Upper lobe of left lung (tissue), 4 donors: ENCODE measurements at regions not wholly inside any gene's neighbourhood (a gene's known extent, or its start where the extent isn't known, plus 50 kb on each side); places are given as distances from the start of the nearest gene placed in this dataset.

Source experiments
- POLR2A ChIP-seq, 4 donors: fragments of 450-650 bp; IDR thresholded peaks; one replicate each; pipeline ENCODE4 v1.5.1; 2016 to 2017; ENCODE audit warnings: antibody characterized with exemption in 4 of 4, mild to moderate bottlenecking in 2 of 4
- POLR2AphosphoS5 ChIP-seq, 2 donors: sonication (generic); formaldehyde crosslinking; IDR thresholded peaks; one replicate each; pipeline ENCODE4 v1.5.1; 2017; ENCODE audit warnings: antibody characterized with exemption in 2 of 2
- TF ChIP-seq, protein P1 (sequence below), 6 experiments: fragments of 450-650 bp in 4 of 6; fragments of 200-600 bp in 2 of 6; sonication (generic) in 2 of 6; IDR thresholded peaks; one replicate each; pipeline ENCODE4 v1.5.1; 2016 to 2019; ENCODE audit warnings: antibody characterized with exemption in 6 of 6

DNA sequence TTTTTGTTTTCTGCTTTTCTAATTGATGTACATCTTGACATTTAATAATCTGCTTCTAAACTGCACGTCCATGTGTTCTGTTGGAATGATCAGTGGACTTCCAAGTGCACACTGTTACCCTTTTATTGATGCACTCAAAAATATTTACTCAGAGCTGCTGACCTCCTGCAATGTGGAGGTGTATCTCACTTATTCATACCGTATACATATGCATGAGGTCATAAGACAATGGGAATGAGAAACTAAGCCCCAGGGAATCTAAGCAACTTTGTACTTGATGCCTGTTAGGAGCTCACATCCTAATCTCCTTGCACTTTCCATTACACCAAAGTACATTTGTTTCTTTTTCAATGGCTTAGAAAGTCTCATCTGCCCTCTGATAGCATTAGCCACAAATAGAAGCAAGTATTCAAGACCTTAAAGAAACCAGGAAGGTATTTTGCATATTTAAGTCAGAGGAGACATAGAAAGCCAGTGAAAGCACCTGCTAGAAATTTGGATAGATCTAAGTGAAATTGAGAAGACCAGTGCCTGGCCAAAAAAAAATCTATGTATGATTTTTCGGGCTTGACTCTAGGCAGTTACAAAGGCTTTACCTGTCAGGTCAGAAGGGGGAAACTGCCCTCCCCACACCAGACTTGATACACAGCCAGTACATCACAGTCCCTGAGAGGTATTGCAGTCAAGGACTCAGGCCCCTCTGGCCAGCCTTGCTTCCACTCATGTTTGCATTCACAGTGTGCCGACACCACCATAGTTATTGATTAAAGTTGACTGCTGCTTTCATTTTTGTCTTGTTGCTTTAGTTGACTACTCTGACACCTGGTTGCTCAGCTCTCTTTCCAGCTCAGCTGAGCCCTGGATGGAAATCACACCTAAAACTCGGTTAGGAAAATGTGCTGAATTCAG is 391.7 kb upstream of the CYRIA start:
- TF ChIP-seq, protein P1, sequence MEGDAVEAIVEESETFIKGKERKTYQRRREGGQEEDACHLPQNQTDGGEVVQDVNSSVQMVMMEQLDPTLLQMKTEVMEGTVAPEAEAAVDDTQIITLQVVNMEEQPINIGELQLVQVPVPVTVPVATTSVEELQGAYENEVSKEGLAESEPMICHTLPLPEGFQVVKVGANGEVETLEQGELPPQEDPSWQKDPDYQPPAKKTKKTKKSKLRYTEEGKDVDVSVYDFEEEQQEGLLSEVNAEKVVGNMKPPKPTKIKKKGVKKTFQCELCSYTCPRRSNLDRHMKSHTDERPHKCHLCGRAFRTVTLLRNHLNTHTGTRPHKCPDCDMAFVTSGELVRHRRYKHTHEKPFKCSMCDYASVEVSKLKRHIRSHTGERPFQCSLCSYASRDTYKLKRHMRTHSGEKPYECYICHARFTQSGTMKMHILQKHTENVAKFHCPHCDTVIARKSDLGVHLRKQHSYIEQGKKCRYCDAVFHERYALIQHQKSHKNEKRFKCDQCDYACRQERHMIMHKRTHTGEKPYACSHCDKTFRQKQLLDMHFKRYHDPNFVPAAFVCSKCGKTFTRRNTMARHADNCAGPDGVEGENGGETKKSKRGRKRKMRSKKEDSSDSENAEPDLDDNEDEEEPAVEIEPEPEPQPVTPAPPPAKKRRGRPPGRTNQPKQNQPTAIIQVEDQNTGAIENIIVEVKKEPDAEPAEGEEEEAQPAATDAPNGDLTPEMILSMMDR (IDR thresholded peaks at IDR 0.05), result no peak
- TF ChIP-seq POLR2A (IDR thresholded peaks at IDR 0.05), result no peak
- TF ChIP-seq POLR2AphosphoS5 (IDR thresholded peaks at IDR 0.05), result no peak
